Adipocyte (in vitro differentiated cells): ENCODE measurements at regions not wholly inside any gene's neighbourhood (a gene's known extent, or its start where the extent isn't known, plus 50 kb on each side); places are given as distances from the start of the nearest gene placed in this dataset.

ENCODE experiments used
- DNase-seq: peaks from one replicate; pipeline ENCODE4 v3.0.0-alpha.2; 2015; ENCODE audit warnings: low read depth
- H3K27me3 ChIP-seq: replicated peaks from 2 replicates; pipeline ENCODE4 v1.7.0; 2013; ENCODE audit warnings: mild to moderate bottlenecking, low read length, moderate library complexity; ENCODE audit not compliant: control insufficient read depth, insufficient read depth
- H3K36me3 ChIP-seq: 2 replicates; pipeline ENCODE4 v1.7.0; 2013; ENCODE audit warnings: low read length, mild to moderate bottlenecking, moderate library complexity; ENCODE audit not compliant: control insufficient read depth, insufficient read depth, severe bottlenecking
- H3K4me1 ChIP-seq: 2 replicates; pipeline ENCODE4 v1.7.0; 2013; ENCODE audit warnings: mild to moderate bottlenecking, low read length, moderate library complexity; ENCODE audit not compliant: control insufficient read depth, insufficient read depth
- H3K4me3 ChIP-seq: 2 replicates; pipeline ENCODE4 v1.7.0; 2013; ENCODE audit warnings: mild to moderate bottlenecking, low read length, moderate library complexity
- H3K9ac ChIP-seq: 2 replicates; pipeline ENCODE4 v1.7.0; 2013; ENCODE audit warnings: mild to moderate bottlenecking, low read length, moderate library complexity
- H3K9me3 ChIP-seq: 2 replicates; pipeline ENCODE4 v1.7.0; 2013; ENCODE audit warnings: mild to moderate bottlenecking, low read length, moderate library complexity; ENCODE audit not compliant: control insufficient read depth

DNA sequence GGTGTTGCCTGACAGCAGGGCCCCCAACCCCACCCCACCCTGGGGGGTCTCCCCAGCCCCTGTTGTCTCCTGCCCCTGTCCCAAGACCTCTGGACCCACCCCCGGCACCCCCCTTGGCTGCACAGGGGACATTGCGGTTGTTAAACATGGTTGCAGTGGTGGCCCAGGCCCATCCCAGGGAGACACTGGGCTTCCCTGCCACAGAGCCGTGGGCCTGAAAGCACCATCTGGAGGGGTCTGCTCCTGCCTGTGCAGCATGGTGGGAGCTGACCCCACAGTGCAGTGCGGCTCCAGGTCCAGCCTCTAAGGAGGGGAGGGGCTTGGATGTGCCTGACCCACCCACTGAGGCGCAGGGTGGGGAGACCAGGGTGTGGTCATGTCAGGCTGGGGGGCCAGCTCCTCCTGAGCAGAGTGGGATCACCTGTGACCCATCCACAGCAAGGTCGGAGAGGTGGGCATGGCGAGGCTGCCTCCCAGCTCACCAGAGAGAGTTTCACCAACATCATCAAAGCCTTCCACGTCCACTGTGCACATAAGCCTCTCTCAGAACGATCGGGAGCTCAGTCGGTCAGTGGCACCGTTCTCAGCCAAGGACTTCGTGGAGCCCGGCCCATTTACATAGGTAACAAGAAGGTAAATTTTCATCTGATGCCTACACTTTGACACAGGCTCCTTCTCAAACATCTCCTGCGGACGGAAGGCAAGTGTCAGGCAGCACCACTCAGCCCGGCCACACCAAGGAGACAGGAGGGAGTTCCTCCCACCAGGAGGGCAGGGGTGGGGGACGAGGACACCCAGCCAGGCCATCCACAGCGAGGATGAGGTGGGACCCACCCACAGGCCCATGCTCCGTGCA lies 201.1 kb downstream of the BRD1 start:
- H3K36me3 ChIP-seq = no peaks in the 10 kb centered on the region
- H3K4me1 ChIP-seq = no peaks in the 10 kb centered on the region
- no peak overlapping the region for H3K9ac ChIP-seq
- H3K9me3 ChIP-seq = no peaks in the 10 kb centered on the region
- peaks cover 15% of the 10 kb centered on the region for H3K27me3 ChIP-seq
- no peak overlapping the region for H3K4me3 ChIP-seq
- DNase-seq = no peak

DNA sequence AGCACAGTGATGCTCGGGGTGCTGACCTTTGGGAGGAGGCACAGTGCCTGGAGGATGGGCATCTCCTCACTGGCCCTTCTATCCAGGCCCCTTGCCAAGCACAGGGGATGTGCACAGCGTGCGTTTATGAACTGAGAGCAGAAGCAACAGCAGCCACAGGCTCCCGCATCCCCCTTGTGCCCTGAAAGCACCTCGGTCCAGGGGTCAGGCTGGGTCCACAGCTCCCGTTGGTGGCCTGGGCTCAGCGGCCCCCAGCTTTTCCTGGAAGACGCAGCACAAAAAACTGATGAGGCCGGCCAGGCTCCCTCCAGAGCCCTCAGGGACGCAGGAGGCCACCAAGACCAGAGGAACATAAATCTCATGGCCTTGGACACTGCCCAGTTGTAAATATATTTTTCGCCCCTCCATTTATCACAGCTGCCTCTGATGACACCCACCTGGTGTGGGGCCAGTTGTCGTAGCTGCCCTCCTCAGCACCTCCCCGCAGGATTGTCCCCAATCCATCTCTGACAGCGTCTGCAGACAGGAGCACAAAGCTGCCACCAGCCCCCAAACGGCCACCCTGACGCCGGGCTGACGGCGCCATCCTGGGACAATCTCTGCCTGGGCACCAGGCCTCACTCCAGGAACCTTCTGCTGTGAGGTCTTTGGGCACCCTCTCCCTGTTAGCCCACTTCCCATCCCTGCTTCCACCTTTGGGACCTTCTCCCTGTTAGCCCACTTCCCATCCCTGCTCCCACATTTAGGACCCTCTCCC lies 203.1 kb downstream of the BRD1 start:
- H3K9ac ChIP-seq = no peak overlapping the region
- no peak for DNase-seq
- H3K27me3 ChIP-seq = peaks cover 9% of the 10 kb centered on the region
- H3K4me1 ChIP-seq = no peaks in the 10 kb centered on the region
- no peak overlapping the region for H3K4me3 ChIP-seq
- no peaks in the 10 kb centered on the region for H3K9me3 ChIP-seq
- no peaks in the 10 kb centered on the region for H3K36me3 ChIP-seq

DNA sequence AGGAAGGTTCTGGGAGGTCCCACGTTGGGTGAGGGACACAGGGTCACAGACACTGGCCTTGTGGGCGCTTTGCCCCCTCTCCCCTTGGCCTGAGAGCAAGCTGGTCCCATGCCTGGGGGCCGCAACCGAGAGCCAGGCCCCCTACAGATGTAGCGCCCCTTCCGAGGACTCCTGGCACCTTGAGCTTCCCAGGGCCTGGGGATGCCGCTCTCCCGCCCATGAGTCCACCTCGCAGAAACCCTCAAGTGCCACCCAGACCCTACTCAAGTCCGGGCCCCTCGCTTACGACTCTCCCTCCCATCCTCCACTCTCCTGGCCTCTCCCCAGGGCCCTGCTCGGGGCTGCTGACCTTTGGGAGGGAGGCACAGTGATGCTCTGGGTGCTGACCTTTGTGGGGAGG lies 204.0 kb downstream of the BRD1 start:
- H3K9me3 ChIP-seq = no peaks in the 10 kb centered on the region
- no peaks in the 10 kb centered on the region for H3K4me1 ChIP-seq
- DNase-seq = no peak
- no peak overlapping the region for H3K9ac ChIP-seq
- peaks cover 9% of the 10 kb centered on the region for H3K27me3 ChIP-seq
- H3K4me3 ChIP-seq = no peak overlapping the region
- H3K36me3 ChIP-seq = no peaks in the 10 kb centered on the region

DNA sequence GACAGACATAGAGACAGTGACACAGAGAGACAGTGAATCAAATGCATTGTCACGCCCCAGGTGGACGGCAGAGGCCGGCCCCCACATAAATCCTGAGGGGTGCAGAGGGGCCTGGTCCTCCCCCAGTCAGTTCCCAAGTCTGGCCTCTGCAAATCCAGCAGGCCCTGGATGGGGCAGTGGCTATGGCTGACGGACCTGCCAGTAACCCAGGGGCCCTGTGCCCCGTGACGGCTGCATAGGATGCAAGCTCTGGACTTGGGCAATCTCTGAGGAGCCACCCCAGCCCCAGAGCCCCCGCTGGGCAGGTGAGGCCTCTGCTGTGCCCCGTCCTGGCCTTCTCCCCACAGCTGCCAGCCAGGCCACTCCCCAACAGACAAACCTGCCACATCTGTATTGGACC lies 204.5 kb downstream of the BRD1 start:
- Histone ChIP-seq H3K9me3 (no peaks in the 10 kb centered on the region), H3K27me3 (peaks cover 9% of the 10 kb centered on the region), H3K9ac (no peak overlapping the region), H3K4me1 (no peaks in the 10 kb centered on the region), H3K4me3 (no peak overlapping the region), H3K36me3 (no peaks in the 10 kb centered on the region)
- DNase-seq = no peak

DNA sequence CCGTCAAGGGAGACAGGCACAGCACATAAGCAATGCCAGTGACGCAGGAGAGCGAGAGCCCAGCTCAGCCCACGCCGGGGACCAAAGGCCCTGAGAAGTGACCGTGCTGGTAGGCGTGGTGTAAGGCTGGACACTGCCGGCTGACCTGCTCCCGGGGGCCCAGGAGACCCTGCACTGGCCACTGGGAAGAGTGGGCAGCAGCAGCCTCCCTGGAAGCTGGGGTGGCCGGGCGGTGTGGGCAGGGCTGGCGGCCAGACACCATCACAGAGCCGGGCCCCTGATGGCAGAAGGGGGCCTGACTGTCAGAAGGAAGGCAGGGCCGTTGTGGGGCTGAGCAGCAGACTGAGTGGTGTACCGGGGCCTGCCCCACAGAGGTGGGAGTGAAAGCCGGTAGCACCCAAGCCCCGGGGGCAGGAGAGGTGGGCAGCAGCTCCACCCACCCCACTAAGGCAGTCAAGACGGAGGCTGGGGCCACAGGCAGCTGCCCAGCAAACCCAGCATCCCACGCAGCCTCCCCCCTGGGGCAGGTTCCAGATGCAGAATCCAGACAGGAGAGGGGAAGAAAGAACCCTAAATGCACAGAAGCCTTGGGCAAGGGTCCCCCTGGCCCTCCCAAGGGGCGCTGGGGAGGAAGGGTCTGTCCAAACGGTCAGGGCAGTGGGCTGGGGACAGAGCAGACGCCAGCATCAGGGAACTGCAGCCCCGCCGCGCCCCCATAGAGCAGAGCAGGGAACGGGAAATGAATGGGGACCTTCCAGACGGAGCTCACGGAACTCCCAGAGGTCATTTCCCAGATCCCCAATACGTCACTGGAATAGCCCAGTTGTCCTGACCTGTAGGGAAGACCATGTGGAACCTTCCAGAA lies 205.2 kb downstream of the BRD1 start:
- no peaks in the 10 kb centered on the region for H3K4me1 ChIP-seq
- H3K27me3 ChIP-seq = peaks cover 8% of the 10 kb centered on the region
- DNase-seq = no peak
- H3K9me3 ChIP-seq = no peaks in the 10 kb centered on the region
- no peak overlapping the region for H3K4me3 ChIP-seq
- no peaks in the 10 kb centered on the region for H3K36me3 ChIP-seq
- H3K9ac ChIP-seq = no peak overlapping the region

DNA sequence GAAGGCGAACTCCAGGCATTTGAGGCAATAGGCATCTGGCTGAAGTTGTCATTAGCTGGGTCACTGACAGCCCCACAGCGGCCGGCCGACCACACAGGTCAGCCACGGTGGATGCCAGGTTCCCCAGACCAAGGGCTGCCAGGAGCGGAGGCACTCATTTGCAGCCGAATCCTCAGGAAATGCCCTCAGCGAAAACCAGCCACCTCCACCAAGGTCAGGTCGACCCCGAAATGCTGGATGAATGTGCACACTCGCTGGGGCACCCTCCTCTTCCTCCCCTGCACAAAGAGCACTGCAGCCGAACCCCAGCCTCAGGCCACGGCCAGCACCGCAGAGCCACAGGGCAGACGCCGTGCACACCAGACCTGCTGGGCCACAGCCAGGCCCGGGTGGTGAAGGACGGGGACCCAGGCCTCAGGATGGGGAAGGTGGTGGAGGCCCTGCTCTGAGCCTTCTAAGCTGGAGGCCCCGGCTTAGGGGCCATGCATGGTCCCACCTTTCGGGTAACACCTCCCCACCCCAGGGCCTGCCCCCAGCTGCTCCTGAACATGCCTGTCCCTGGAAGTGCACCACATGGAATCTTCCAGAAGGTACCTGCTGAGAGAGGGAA lies 206.0 kb downstream of the BRD1 start:
- Histone ChIP-seq H3K9me3 (no peaks in the 10 kb centered on the region), H3K36me3 (no peaks in the 10 kb centered on the region), H3K4me3 (no peak overlapping the region), H3K9ac (no peak overlapping the region), H3K27me3 (peaks cover 6% of the 10 kb centered on the region), H3K4me1 (no peaks in the 10 kb centered on the region)
- no peak for DNase-seq

DNA sequence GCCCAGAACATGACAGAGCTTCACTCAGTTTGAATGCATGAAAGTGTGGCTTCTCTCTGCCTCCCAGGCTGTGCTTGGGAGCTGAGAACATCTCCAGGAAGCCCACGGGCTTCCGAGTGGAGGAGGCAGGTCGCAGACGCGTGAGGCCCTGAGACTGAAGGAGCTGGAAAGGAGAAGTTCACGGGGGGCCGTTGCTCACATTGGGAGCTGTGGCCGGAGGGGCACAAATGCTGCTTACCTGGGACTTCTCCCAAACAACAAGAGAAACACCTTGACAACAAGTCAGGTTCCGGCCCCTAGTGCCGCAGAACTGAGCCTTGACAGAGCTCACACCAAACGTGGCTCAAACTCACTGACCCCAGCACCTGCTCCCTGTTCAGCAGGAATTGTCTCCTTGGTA lies 207.0 kb downstream of the BRD1 start:
- Histone ChIP-seq H3K4me3 (no peak overlapping the region), H3K27me3 (peaks cover 6% of the 10 kb centered on the region)

DNA sequence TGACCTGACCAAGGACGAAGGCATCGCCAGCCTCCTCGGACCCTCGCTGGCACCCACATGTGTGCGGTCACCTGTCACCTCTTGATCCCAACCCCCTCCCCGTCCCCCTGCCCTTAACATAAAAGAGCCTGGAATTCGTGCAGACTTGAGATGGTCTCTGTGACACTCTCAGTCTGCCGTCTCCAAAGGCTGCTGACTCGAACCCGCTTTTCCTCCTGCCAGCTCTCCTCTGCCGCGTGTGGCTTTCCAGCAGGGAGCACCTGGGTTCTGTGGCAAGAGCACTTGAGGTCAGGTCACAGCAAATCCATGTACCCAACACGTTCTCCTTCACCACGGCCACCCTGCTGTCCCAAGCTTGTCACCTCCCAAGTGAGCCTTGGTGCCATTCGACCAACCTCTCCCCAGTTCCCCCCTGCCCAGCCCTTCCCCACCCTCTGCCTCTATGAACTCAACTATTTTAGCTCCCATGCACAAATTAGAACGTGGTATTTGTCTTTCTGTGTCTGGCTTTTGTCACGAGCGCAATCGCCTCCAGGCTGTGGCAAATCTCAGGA lies 207.6 kb downstream of the BRD1 start:
- peaks cover 6% of the 10 kb centered on the region for H3K27me3 ChIP-seq
- no peak overlapping the region for H3K9ac ChIP-seq
- no peak overlapping the region for H3K4me3 ChIP-seq
- no peaks in the 10 kb centered on the region for H3K4me1 ChIP-seq
- H3K9me3 ChIP-seq = no peaks in the 10 kb centered on the region
- DNase-seq = no peak
- no peaks in the 10 kb centered on the region for H3K36me3 ChIP-seq

More for the DNA sequence above, 207.0 kb downstream of the BRD1 start:
- no peaks in the 10 kb centered on the region for H3K9me3 ChIP-seq
- no peaks in the 10 kb centered on the region for H3K4me1 ChIP-seq
- no peak overlapping the region for H3K9ac ChIP-seq
- no peak for DNase-seq
- no peaks in the 10 kb centered on the region for H3K36me3 ChIP-seq

DNA sequence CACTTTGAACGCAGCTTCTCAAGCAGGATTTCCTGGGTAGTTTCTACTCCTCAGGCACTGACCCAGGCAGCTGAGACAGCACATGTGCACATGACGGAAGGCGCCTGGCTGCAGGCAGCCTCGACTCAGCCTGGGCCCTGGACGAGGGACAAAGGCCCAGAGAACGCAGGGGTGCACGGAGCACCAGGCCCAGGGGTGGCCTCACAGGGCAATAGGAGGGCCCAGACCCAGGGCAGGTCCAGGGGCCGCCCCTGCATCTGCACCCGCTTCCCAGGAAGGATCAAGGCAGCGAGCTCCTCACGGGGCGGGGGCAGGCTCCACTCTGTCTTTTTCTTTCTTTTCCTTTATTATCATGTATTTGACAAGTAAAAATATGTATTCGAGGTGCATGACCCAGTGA lies 208.4 kb downstream of the BRD1 start:
- no peak for DNase-seq
- Histone ChIP-seq H3K9me3 (no peaks in the 10 kb centered on the region), H3K4me1 (no peaks in the 10 kb centered on the region), H3K27me3 (peaks cover 6% of the 10 kb centered on the region), H3K36me3 (no peaks in the 10 kb centered on the region), H3K4me3 (no peak overlapping the region), H3K9ac (no peak overlapping the region)

DNA sequence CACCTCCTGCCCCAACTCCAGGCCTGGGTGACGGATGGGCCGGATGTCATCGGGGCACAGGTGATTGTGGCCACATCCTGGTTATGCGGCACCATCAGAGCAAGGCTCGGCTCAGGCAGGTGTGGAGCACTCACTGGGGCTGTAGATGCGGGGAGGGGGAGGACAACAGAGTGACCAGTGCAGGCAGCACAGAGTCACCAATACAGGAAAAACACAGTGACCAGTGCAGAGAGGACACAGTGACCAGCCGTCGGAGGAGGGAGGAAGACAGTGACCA lies 209.1 kb downstream of the BRD1 start:
- Histone ChIP-seq H3K27me3 (peaks cover 6% of the 10 kb centered on the region), H3K36me3 (no peaks in the 10 kb centered on the region), H3K9me3 (no peaks in the 10 kb centered on the region), H3K4me1 (no peaks in the 10 kb centered on the region), H3K4me3 (no peak overlapping the region), H3K9ac (no peak overlapping the region)
- DNase-seq = no peak
